B cell (primary cell): ENCODE measurements at regions not wholly inside any gene's neighbourhood (a gene's known extent, or its start where the extent isn't known, plus 50 kb on each side); places are given as distances from the start of the nearest gene placed in this dataset.

Source experiments
- EZH2 ChIP-seq: IDR thresholded peaks from 2 replicates; pipeline ENCODE4 v1.6.1; 2012; ENCODE audit warnings: borderline replicate concordance, low read depth, mild to moderate bottlenecking, moderate library complexity, low read length; ENCODE audit not compliant: insufficient read depth, poor library complexity, severe bottlenecking
- TF ChIP-seq, protein P1 (sequence below): fragments of 200-600 bp; IDR thresholded peaks from one replicate; pipeline ENCODE4 v1.8.0; 2022; ENCODE audit warnings: antibody characterized with exemption, mild to moderate bottlenecking

DNA sequence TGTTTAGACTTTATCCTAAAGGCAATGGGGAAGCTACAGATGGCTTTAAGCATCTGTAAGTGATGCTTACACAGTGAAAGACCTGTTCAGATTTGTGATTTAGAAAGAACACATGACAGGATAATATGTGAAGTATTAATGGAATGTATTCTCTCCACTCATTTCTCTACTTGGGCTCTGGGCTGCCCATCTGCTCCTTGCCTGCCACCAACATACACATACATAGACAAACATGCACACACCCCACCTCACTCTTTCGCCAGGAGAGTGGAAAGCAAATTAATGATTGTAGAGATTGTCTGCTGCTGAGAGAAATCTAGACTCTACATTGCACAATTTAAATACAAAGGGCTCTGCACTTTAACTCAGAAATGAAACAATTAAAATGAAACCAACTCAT is 61.0 kb upstream of the NFE2L2 start:
- TF ChIP-seq, protein P1, sequence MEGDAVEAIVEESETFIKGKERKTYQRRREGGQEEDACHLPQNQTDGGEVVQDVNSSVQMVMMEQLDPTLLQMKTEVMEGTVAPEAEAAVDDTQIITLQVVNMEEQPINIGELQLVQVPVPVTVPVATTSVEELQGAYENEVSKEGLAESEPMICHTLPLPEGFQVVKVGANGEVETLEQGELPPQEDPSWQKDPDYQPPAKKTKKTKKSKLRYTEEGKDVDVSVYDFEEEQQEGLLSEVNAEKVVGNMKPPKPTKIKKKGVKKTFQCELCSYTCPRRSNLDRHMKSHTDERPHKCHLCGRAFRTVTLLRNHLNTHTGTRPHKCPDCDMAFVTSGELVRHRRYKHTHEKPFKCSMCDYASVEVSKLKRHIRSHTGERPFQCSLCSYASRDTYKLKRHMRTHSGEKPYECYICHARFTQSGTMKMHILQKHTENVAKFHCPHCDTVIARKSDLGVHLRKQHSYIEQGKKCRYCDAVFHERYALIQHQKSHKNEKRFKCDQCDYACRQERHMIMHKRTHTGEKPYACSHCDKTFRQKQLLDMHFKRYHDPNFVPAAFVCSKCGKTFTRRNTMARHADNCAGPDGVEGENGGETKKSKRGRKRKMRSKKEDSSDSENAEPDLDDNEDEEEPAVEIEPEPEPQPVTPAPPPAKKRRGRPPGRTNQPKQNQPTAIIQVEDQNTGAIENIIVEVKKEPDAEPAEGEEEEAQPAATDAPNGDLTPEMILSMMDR = no peak
- no peak for TF ChIP-seq EZH2
